HepG2 (cell line): ENCODE measurements at regions not wholly inside any gene's neighbourhood (a gene's known extent, or its start where the extent isn't known, plus 50 kb on each side); places are given as distances from the start of the nearest gene placed in this dataset.

Experiments
- ATAC-seq: fragments of 200-7000 bp; cut with Tn5 transposase; 3 replicates; pipeline ENCODE4 v1.9.1; 2020; ENCODE audit warnings: mild to moderate bottlenecking, moderate library complexity
- BruUV-seq: library from RNA; stranded (reverse); fragments of 400-500 nt; replicated peaks from 2 replicates; lab custom pipeline; 2021; lab: Mats Ljungman, UMichigan
- CTCF ChIA-PET: fragments of 300-600 bp; formaldehyde crosslinking; extraction: SDS; loops from one replicate; lab custom pipeline; 2021; ENCODE audit warnings: low total read pairs, inconsistent platforms, low intra/inter-chr PET ratio; lab: Yijun Ruan, JAX
- POLR2A ChIA-PET: fragments of 350-600 bp; sonication (Branson Sonifier 250); formaldehyde crosslinking; loops from one replicate; lab custom pipeline; 2020; ENCODE audit warnings: antibody characterized with exemption, inconsistent platforms; lab: Yijun Ruan, JAX
- DNase-seq: peaks from one replicate; pipeline ENCODE4 v3.0.0-alpha.2; 2015; ENCODE audit warnings: low spot score
- FAIRE-seq: peaks from 3 replicates; lab custom pipeline; 2011; peaks lifted over from hg19 to GRCh38; lab: Jason Lieb, UNC
- H2AFZ ChIP-seq: one replicate; pipeline ENCODE4 v1.6.1; 2011; ENCODE audit warnings: low read length, inconsistent platforms
- H3K27ac ChIP-seq: fragments of 300-600 bp; 3 replicates; pipeline ENCODE4 v1.8.0; 2011; ENCODE audit warnings: mixed run types, mild to moderate bottlenecking, mixed read lengths, low read length, inconsistent platforms; ENCODE audit not compliant: insufficient read depth; ENCODE audit errors: extremely low read length
- H3K27me3 ChIP-seq, 2 experiments: fragments of 200-600 bp in 1 of 2; 2 replicates in 1 of 2; 3 replicates in 1 of 2; pipeline versions ENCODE4 v1.6.0 to v1.8.0; 2011; ENCODE audit warnings: low read length in 2 of 2, mild to moderate bottlenecking in 2 of 2, moderate library complexity in 2 of 2, inconsistent platforms in 1 of 2; ENCODE audit not compliant: insufficient read depth in 2 of 2, control insufficient read depth in 1 of 2
- H3K36me3 ChIP-seq, 2 experiments: fragments of 200-600 bp in 1 of 2; replicated peaks in 1 of 2; 2 replicates in 1 of 2; 3 replicates in 1 of 2; pipeline versions ENCODE4 v1.5.1 to v1.8.0; 2011; ENCODE audit warnings: low read length in 2 of 2, inconsistent platforms in 1 of 2; ENCODE audit not compliant: insufficient read depth in 2 of 2, control insufficient read depth in 1 of 2
- H3K4me1 ChIP-seq: 2 replicates; pipeline ENCODE4 v1.5.1; 2012; ENCODE audit warnings: low read length, inconsistent platforms; ENCODE audit not compliant: insufficient read depth
- H3K4me2 ChIP-seq: 2 replicates; pipeline ENCODE4 v1.6.0; 2011; ENCODE audit warnings: low read depth, low read length, inconsistent platforms
- H3K4me3 ChIP-seq, 3 experiments: fragments of 200-600 bp in 1 of 3; sonication (generic), shearing (Covaris generic) in 1 of 3; replicated peaks in 1 of 3; 2 replicates each; pipeline ENCODE4 v1.5.1; 2011 to 2016; ENCODE audit warnings: low read length in 3 of 3, inconsistent platforms in 2 of 3, low read depth in 2 of 3, mild to moderate bottlenecking in 2 of 3, control low read depth in 1 of 3, mixed read lengths in 1 of 3; ENCODE audit not compliant: insufficient read depth in 1 of 3
- H3K79me2 ChIP-seq: one replicate; pipeline ENCODE4 v1.6.1; 2011; ENCODE audit warnings: low read length, inconsistent platforms; ENCODE audit not compliant: insufficient read depth
- H3K9ac ChIP-seq: 2 replicates; pipeline ENCODE4 v1.6.0; 2011; ENCODE audit warnings: mild to moderate bottlenecking, low read depth, low read length, inconsistent platforms; ENCODE audit not compliant: insufficient read depth
- H3K9me3 ChIP-seq: 2 replicates; pipeline ENCODE4 v1.5.1; 2012; ENCODE audit warnings: mild to moderate bottlenecking, low read length
- H4K20me1 ChIP-seq: 2 replicates; pipeline ENCODE4 v1.6.0; 2011; ENCODE audit warnings: inconsistent platforms, mild to moderate bottlenecking, low read length, moderate library complexity; ENCODE audit not compliant: insufficient read depth
- ATF3 ChIP-seq: sonication (generic); formaldehyde crosslinking; IDR thresholded peaks from 2 replicates; pipeline ENCODE4 v1.4.0; 2020; ENCODE audit warnings: missing genetic modification reagents
- ATRX ChIP-seq: sonication (generic); formaldehyde crosslinking; IDR thresholded peaks from 2 replicates; pipeline ENCODE4 v1.4.0; 2020; ENCODE audit warnings: missing genetic modification reagents, borderline replicate concordance
- DMTF1 ChIP-seq: sonication (generic); formaldehyde crosslinking; IDR thresholded peaks from 2 replicates; pipeline ENCODE4 v1.4.0; 2020; ENCODE audit warnings: mild to moderate bottlenecking, missing genetic modification reagents
- JDP2 ChIP-seq: sonication (generic); formaldehyde crosslinking; IDR thresholded peaks from 2 replicates; pipeline ENCODE4 v1.8.1; 2022; ENCODE audit warnings: missing genetic modification reagents, borderline replicate concordance
- POLR2AphosphoS5 ChIP-seq: IDR thresholded peaks from 2 replicates; pipeline ENCODE4 v1.6.1; 2012; ENCODE audit warnings: low read depth, low read length
- TAF15 ChIP-seq: fragments of 200-400 bp; formaldehyde crosslinking; IDR thresholded peaks from one replicate; pipeline ENCODE4 v1.6.1; 2018; ENCODE audit warnings: mild to moderate bottlenecking, low read depth, low read length; ENCODE audit not compliant: poor library complexity, severe bottlenecking
- TFDP2 ChIP-seq: sonication (generic); formaldehyde crosslinking; IDR thresholded peaks from 2 replicates; pipeline ENCODE4 v1.4.0; 2020; ENCODE audit warnings: missing genetic modification reagents
- ZBTB26 ChIP-seq: IDR thresholded peaks from 2 replicates; pipeline ENCODE4 v1.6.1; 2016; ENCODE audit warnings: missing compliant biosample characterization, missing genetic modification reagents, borderline replicate concordance
- ZBTB8A ChIP-seq: sonication (generic); formaldehyde crosslinking; IDR thresholded peaks from 2 replicates; pipeline ENCODE4 v1.4.0; 2020; ENCODE audit warnings: mild to moderate bottlenecking, low read depth, missing genetic modification reagents, borderline replicate concordance
- ZNF205 ChIP-seq: IDR thresholded peaks from 2 replicates; pipeline ENCODE4 v1.6.1; 2018; ENCODE audit warnings: missing biosample characterization, missing genetic modification reagents
- ZNF414 ChIP-seq: sonication (generic); formaldehyde crosslinking; IDR thresholded peaks from 2 replicates; pipeline ENCODE4 v1.5.0; 2020; ENCODE audit warnings: missing genetic modification reagents
- ZNF431 ChIP-seq: sonication (generic); formaldehyde crosslinking; IDR thresholded peaks from 2 replicates; pipeline ENCODE4 v1.9.0; 2022; ENCODE audit warnings: missing genetic modification reagents, low read depth, mild to moderate bottlenecking, borderline replicate concordance
- ZNF468 ChIP-seq: sonication (generic); formaldehyde crosslinking; IDR thresholded peaks from 2 replicates; pipeline ENCODE4 v1.8.0; 2022; ENCODE audit warnings: mild to moderate bottlenecking, moderate library complexity, missing genetic modification reagents
- ZNF576 ChIP-seq: sonication (generic); formaldehyde crosslinking; IDR thresholded peaks from 2 replicates; pipeline ENCODE4 v1.4.0; 2020; ENCODE audit warnings: mild to moderate bottlenecking, missing genetic modification reagents
- ZNF850 ChIP-seq: sonication (generic); formaldehyde crosslinking; conservative IDR thresholded peaks from 2 replicates; pipeline ENCODE4 v1.9.0; 2021; ENCODE audit warnings: mild to moderate bottlenecking, missing genetic modification reagents
- ZSCAN5A ChIP-seq: sonication (generic); formaldehyde crosslinking; IDR thresholded peaks from 2 replicates; pipeline ENCODE4 v1.8.0; 2022; ENCODE audit warnings: mild to moderate bottlenecking, missing genetic modification reagents, borderline replicate concordance
- ZSCAN9 ChIP-seq: IDR thresholded peaks from 2 replicates; pipeline ENCODE4 v1.6.1; 2016; ENCODE audit warnings: borderline replicate concordance
- WGBS: methylation state at CpG from one replicate; pipeline ENCODE4 v1.1.6; 2017; ENCODE audit warnings: low lambda C conversion rate; 5-methylcytosine and 5-hydroxymethylcytosine counted together
- in situ Hi-C: cut with HindIII; loops from 2 replicates; pipeline ENCODE4 v1.10.0; 2017; ENCODE audit warnings: low pct_unique_long_range_greater_than_20kb; ENCODE audit not compliant: extremely low pct_ligation_motif_present
- intact Hi-C: fragments of 100-400 bp; cut with micrococcal nuclease; formaldehyde crosslinking; loops from one replicate; pipeline ENCODE4 v1.10.0; 2022; ENCODE audit not compliant: unreplicated experiment

GRCh38 chr2:172297531-172297930, 129.9 kb upstream of the ITGA6 start (continued):
- TF ChIP-seq ZNF576 (CRISPR knock-in tag): no peak
- no peak for TF ChIP-seq ZNF431
- no peak for TF ChIP-seq TFDP2 (CRISPR knock-in tag)
- no peak for TF ChIP-seq ZNF205 (CRISPR knock-in tag)
- no peak for TF ChIP-seq ZBTB26 (CRISPR knock-in tag)
- no peak for TF ChIP-seq ZBTB8A (CRISPR knock-in tag)
- no peak for TF ChIP-seq TAF15

- no peak overlapping the region for H3K27ac ChIP-seq
- no peaks in the 10 kb centered on the region for H4K20me1 ChIP-seq
- no TSS peak for BruUV-seq
- in situ Hi-C loops (no loop called here), intact Hi-C loops (no loop called here)
- DNase-seq (no peak), ATAC-seq (no peak), FAIRE-seq (no peak)
- H3K79me2 ChIP-seq: no peaks in the 10 kb centered on the region
- no peaks in the 10 kb centered on the region for H3K4me1 ChIP-seq
- H3K9ac ChIP-seq: no peak overlapping the region
- no peak overlapping the region for H2AFZ ChIP-seq
- peaks cover 0 to 27% of the 10 kb centered on the region in 2 experiments; a peak in 2 of 5 replicates for H3K27me3 ChIP-seq
- ChIA-PET CTCF (no interaction called here), POLR2A (no interaction called here)
- H3K4me3 ChIP-seq: no peak overlapping the region
- no peak overlapping the region for H3K4me2 ChIP-seq
- 20% methylated on average over 4 of the region's 4 CpGs for WGBS
- H3K36me3 ChIP-seq: no peaks in the 10 kb centered on the region
- H3K9me3 ChIP-seq: no peaks in the 10 kb centered on the region
- TF ChIP-seq ATF3 (CRISPR knock-in tag) (no peak), JDP2 (CRISPR knock-in tag) (no peak), POLR2AphosphoS5 (no peak), ATRX (no peak), ZNF850 (no peak), ZSCAN5A (no peak), DMTF1 (CRISPR knock-in tag) (no peak), ZNF414 (no peak), ZSCAN9 (CRISPR knock-in tag) (no peak), ZNF468 (CRISPR knock-in tag) (no peak)
These were observed 129.4 kb upstream of the ITGA6 start for GRCh38 chr2:172297950-172298349.
